GM12892 (cell line): ENCODE measurements at regions not wholly inside any gene's neighbourhood (a gene's known extent, or its start where the extent isn't known, plus 50 kb on each side); places are given as distances from the start of the nearest gene placed in this dataset.

Source experiments
- POLR2A ChIP-seq: IDR thresholded peaks from 2 replicates; pipeline ENCODE4 v1.6.1; 2011; ENCODE audit warnings: low read depth, low read length, control low read depth
- TAF1 ChIP-seq: IDR thresholded peaks from 2 replicates; pipeline ENCODE4 v1.6.1; 2011; ENCODE audit warnings: low read depth, mild to moderate bottlenecking, control low read depth, low read length, borderline replicate concordance

- TF ChIP-seq POLR2A, result no peak
- no peak for TF ChIP-seq TAF1
These were observed 511.4 kb upstream of the B3GAT1 start for GRCh38 chr11:134923441-134923840.
